DOHH2 (cell line): ENCODE measurements at regions not wholly inside any gene's neighbourhood (a gene's known extent, or its start where the extent isn't known, plus 50 kb on each side); places are given as distances from the start of the nearest gene placed in this dataset.

ENCODE experiments used
- CTCF ChIP-seq: fragments of 200-600 bp; sonication (generic); IDR thresholded peaks from one replicate; pipeline ENCODE4 v1.5.1; 2014; ENCODE audit warnings: antibody characterized with exemption, mild to moderate bottlenecking, low read depth, low read length; ENCODE audit not compliant: poor library complexity, severe bottlenecking
- EZH2phosphoT487 ChIP-seq: fragments of 200-600 bp; sonication (generic); IDR thresholded peaks from 2 replicates; pipeline ENCODE4 v1.6.1; 2017; ENCODE audit warnings: borderline replicate concordance, mild to moderate bottlenecking, antibody characterized with exemption, low read length, moderate library complexity, mixed read lengths

- no peak for TF ChIP-seq CTCF
- no peak for TF ChIP-seq EZH2phosphoT487
Measured at GRCh38 chr10:117942226-117942625, 104.5 kb downstream of the RAB11FIP2 start.
